WTC11 (cell line): ENCODE measurements at regions not wholly inside any gene's neighbourhood (a gene's known extent, or its start where the extent isn't known, plus 50 kb on each side); places are given as distances from the start of the nearest gene placed in this dataset.
A peak's percentile ranks its signal among the peaks of the same experiment; 100 is the strongest.

Experiments
- ATAC-seq: fragments of 200-7000 bp; cut with Tn5 transposase; 2 replicates; pipeline ENCODE4 v1.10.0; 2021; ENCODE audit warnings: mild to moderate bottlenecking, moderate library complexity
- CTCF ChIA-PET: fragments of 300-600 bp; sonication (Branson Sonifier 250); formaldehyde crosslinking; loops from one replicate; lab custom pipeline; 2021; ENCODE audit warnings: antibody characterized with exemption; lab: Charles Lee
- POLR2A ChIA-PET: fragments of 350-600 bp; sonication (Branson Sonifier 250); formaldehyde crosslinking; loops from one replicate; lab custom pipeline; 2021; ENCODE audit warnings: antibody characterized with exemption; lab: Charles Lee
- DNase-seq: peaks from one replicate; pipeline ENCODE4 v3.0.0; 2021; ENCODE audit warnings: low spot score
- H3K27ac Mint-ChIP-seq: 2 replicates; pipeline ENCODE4 v1.8.0; 2021; ENCODE audit warnings: mixed read lengths
- H3K27me3 Mint-ChIP-seq: 2 replicates; pipeline ENCODE4 v1.8.0; 2021; ENCODE audit warnings: low read depth, mild to moderate bottlenecking, moderate library complexity, mixed read lengths
- H3K36me3 Mint-ChIP-seq: 2 replicates; pipeline ENCODE4 v1.8.0; 2021; ENCODE audit warnings: mixed read lengths
- H3K4me1 Mint-ChIP-seq: 2 replicates; pipeline ENCODE4 v1.8.0; 2022; ENCODE audit warnings: mixed read lengths
- H3K4me3 Mint-ChIP-seq: 2 replicates; pipeline ENCODE4 v1.8.0; 2021; ENCODE audit warnings: mild to moderate bottlenecking, moderate library complexity, mixed read lengths
- H3K9me3 Mint-ChIP-seq: 2 replicates; pipeline ENCODE4 v1.8.0; 2021; ENCODE audit warnings: mixed read lengths
- AFF4 ChIP-seq: sonication (generic); formaldehyde crosslinking; IDR thresholded peaks from 2 replicates; pipeline ENCODE4 v1.8.1; 2023; ENCODE audit warnings: mild to moderate bottlenecking, missing genetic modification reagents, borderline replicate concordance
- E2F1 ChIP-seq: sonication (generic); formaldehyde crosslinking; IDR thresholded peaks from 2 replicates; pipeline ENCODE4 v1.8.0; 2022; ENCODE audit warnings: mild to moderate bottlenecking, missing genetic modification reagents
- FOXP1 ChIP-seq: sonication (generic); formaldehyde crosslinking; IDR thresholded peaks from 2 replicates; pipeline ENCODE4 v1.8.0; 2022; ENCODE audit warnings: missing genetic modification reagents, mild to moderate bottlenecking, moderate library complexity, borderline replicate concordance
- GTF2I ChIP-seq: fragments of 250-450 bp; sonication (Bioruptor Pico); conservative IDR thresholded peaks from 2 replicates; pipeline ENCODE4 v1.4.0; 2021; ENCODE audit warnings: mild to moderate bottlenecking
- HMGXB4 ChIP-seq: sonication (generic); formaldehyde crosslinking; IDR thresholded peaks from 2 replicates; pipeline ENCODE4 v1.8.1; 2023; ENCODE audit warnings: mild to moderate bottlenecking, moderate library complexity, missing genetic modification reagents
- IRF1 ChIP-seq: sonication (generic); formaldehyde crosslinking; IDR thresholded peaks from 2 replicates; pipeline ENCODE4 v1.8.0; 2023; ENCODE audit warnings: missing genetic modification reagents
- IRF2 ChIP-seq: sonication (generic); formaldehyde crosslinking; IDR thresholded peaks from 2 replicates; pipeline ENCODE4 v1.8.0; 2022; ENCODE audit warnings: low read depth, missing genetic modification reagents, borderline replicate concordance
- OVOL2 ChIP-seq: fragments of 250-450 bp; sonication (Bioruptor Pico); IDR thresholded peaks from 2 replicates; pipeline ENCODE4 v1.9.0; 2021; ENCODE audit warnings: mild to moderate bottlenecking, borderline replicate concordance
- SP1 ChIP-seq: sonication (generic); formaldehyde crosslinking; conservative IDR thresholded peaks from 2 replicates; pipeline ENCODE4 v1.8.1; 2022; ENCODE audit warnings: missing genetic modification reagents
- TEAD1 ChIP-seq: sonication (generic); formaldehyde crosslinking; IDR thresholded peaks from 2 replicates; pipeline ENCODE4 v1.8.0; 2022; ENCODE audit warnings: mild to moderate bottlenecking, missing genetic modification reagents
- ZNF138 ChIP-seq: sonication (generic); formaldehyde crosslinking; conservative IDR thresholded peaks from 2 replicates; pipeline ENCODE4 v1.8.1; 2022; ENCODE audit warnings: mild to moderate bottlenecking, moderate library complexity, missing genetic modification reagents
- ZNF219 ChIP-seq: sonication (generic); formaldehyde crosslinking; IDR thresholded peaks from 2 replicates; pipeline ENCODE4 v1.8.0; 2023; ENCODE audit warnings: missing genetic modification reagents, mild to moderate bottlenecking, borderline replicate concordance
- ZNF317 ChIP-seq: sonication (generic); formaldehyde crosslinking; IDR thresholded peaks from 2 replicates; pipeline ENCODE4 v1.8.1; 2023; ENCODE audit warnings: low read depth, mild to moderate bottlenecking, moderate library complexity, missing genetic modification reagents, borderline replicate concordance

GRCh38 chr4:153082322-153083301 lies 121.6 kb upstream of the TRIM2 start (continued):
- TF ChIP-seq IRF1 = no peak
- no peak for TF ChIP-seq ZNF138 (CRISPR knock-in tag)

- H3K4me1 Mint-ChIP-seq = peaks cover 56% of the 10 kb centered on the region
- DNase-seq (peak; percentile 68), ATAC-seq (peak; percentile 87)
- peaks cover 14% of the 10 kb centered on the region; the same call in 1 of the 2 replicates for H3K27me3 Mint-ChIP-seq
- H3K27ac Mint-ChIP-seq = peak overlapping the region; percentile 60
- ChIA-PET CTCF (interaction anchor here (0.6 to 3.0 kb wide), 46 partner anchors 11 to 629 kb away, joined by 3 to 94 read pairs (median 4); partner anchors contain the start of genes ARFIP1, FHDC1, TIGD4 and TRIM2), POLR2A (interaction anchor here (0.6 to 1.1 kb wide), 3 partner anchors 120 to 722 kb away, joined by 3 to 7 read pairs (median 4); partner anchors contain the start of gene FHDC1)
- no peaks in the 10 kb centered on the region for H3K9me3 Mint-ChIP-seq
- no peak overlapping the region for H3K4me3 Mint-ChIP-seq
- TF ChIP-seq SP1 (CRISPR knock-in tag) (peak; percentile 45; the same call in 1 of the 2 replicates), E2F1 (CRISPR knock-in tag) (no peak), FOXP1 (no peak), OVOL2 (CRISPR knock-in tag) (no peak), HMGXB4 (no peak), IRF1 (no peak), GTF2I (CRISPR knock-in tag) (no peak), ZNF317 (CRISPR knock-in tag) (no peak), ZNF219 (CRISPR knock-in tag) (no peak), AFF4 (CRISPR knock-in tag) (no peak), IRF2 (CRISPR knock-in tag) (no peak), TEAD1 (CRISPR knock-in tag) (peak; percentile 51; the same call in 1 of the 2 replicates)
- no peaks in the 10 kb centered on the region for H3K36me3 Mint-ChIP-seq
These were observed 120.7 kb upstream of the TRIM2 start for GRCh38 chr4:153083447-153083947.
